CD4-positive, alpha-beta T cell treated with Interleukin-12 subunit alpha and Interleukin-12 subunit beta, for 1 hour (primary cell): ENCODE measurements at regions not wholly inside any gene's neighbourhood (a gene's known extent, or its start where the extent isn't known, plus 50 kb on each side); places are given as distances from the start of the nearest gene placed in this dataset.

Experiments
- DNase-seq: peaks from one replicate; pipeline ENCODE4 v3.0.0-alpha.2; 2020

DNA sequence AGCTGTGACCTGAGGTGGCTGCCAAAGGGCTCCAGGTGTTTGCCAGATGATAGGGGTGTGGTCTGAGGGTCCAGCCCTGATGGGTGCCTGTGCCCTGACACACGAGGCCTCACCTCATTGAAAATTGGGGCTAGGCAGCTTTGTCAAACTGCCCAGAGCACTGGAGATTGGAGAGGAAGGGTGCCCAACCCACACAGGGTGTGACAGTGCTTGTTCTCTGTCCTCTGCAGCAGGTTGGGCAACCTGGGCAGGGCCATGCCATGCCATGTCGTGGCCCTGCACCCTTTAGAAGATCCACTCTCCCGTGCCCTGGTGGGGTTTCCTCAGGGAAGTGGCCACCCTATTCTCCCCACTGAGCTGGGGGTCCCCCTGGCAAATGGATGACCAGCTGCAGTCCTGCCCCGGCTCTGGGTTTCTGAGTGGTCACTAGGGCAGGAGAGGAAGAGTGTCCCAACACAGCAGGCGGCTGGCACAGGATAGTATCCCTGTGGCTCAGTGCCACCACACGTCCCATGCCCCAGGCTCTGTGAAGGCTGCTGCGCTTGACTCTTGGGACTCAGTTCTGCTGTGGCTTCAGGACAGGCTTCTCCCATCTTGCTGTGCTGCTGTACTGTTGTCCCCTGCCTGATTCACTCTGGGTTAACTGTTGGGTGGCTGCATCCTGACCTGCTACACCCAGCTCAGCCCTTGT, 100.8 kb upstream of the PITX1 start:
- no peak for DNase-seq

DNA sequence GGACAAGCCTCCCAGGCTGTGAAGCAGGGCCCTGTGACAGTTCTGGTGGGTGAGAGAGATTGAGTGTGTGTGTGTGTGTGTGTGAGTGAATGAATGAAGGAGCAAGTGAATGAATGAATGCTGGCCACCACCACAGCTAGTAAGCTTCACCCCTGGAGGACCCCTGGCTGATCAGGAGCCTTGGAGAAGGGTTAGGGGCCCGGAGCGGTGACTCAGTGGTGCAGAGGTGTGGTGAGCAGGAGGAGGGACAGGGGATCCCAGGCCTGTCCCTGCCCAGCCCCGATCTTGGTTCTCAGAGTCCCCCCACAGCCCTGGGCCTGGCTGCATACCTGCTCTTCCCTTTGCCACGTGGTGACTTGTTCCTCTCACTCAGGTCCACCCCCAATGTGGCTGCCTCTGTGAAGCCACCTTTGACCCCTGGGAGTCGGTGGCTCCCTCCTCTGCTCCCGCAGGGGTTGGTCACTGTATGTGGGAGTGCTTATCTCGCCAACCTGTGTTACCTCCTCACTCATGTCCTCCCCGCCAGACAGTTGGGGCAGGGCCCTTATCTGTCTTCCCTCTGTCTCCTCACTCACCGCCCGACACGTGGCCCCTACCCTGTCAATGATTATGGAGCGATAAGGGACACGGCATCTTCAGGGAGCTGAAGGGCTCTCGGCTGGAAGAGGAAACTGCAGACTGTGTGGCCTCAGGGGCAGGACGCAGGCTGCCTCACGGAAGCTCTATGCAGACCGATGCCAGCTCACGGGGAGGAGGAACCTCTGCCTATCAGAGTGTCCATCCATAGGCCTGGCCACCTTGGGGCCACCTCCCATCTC, 99.9 kb upstream of the PITX1 start:
- no peak for DNase-seq

DNA sequence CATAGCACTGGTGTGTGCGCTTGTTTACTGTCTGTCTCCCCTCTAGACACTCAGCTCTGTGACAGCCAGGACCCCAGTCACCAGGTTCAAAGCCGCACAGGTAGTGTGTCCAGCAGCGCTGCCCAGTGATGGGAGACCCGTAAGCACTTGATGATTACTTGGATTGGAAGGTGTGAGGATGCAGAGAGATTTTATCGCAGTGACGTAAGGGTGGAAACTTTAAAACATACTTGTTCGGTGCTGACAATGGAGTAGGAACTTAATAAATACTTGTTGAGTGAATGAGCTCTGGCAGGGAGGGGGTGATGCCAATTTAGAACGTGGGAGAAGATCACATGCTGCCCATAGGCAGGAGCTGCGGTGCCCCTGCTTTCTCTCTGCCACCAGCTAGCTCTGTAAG, 99.2 kb upstream of the PITX1 start:
- DNase-seq, result no peak

DNA sequence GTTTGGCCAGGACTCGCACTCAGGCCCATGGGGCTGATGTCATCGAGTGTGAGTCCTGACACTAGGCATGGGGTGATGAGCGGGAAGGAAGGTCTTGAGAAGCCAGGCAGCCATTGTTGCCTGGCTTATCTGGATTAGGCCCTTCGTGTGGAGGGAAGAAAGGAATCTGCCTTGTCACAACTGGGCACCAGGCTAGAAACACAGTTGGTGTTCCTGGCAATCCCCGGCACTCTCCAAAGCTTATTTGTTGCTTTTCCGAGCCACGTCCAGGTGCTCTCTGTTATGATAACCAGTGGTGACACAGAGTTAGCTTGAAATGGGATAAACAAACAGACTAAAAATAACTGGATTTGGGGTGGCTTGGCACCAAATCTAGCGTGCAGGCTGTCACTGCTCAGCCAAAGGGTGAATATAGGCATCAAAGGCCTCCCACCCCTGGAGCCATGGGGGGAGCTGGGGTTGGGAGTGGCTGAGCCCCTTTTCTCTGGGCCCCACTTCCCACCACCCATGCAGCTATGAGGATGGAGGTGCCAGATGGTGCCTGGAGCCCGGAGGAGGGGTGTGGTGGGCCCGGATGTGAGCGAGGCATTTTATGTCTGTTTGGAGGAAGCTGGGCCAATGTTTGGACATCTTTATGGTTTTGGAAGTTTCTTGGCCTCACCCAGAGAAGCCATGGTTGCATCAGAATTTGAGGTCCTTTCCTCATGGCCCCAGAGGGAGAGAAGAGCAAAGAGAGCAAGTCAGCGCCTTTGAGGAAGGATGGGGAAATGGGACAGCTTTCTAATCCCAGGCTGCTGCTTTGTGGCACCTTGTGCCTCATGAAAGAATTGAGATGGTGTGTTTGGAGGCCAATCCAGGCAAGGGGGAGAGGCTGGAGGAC, 98.0 kb upstream of the PITX1 start:
- no peak for DNase-seq

DNA sequence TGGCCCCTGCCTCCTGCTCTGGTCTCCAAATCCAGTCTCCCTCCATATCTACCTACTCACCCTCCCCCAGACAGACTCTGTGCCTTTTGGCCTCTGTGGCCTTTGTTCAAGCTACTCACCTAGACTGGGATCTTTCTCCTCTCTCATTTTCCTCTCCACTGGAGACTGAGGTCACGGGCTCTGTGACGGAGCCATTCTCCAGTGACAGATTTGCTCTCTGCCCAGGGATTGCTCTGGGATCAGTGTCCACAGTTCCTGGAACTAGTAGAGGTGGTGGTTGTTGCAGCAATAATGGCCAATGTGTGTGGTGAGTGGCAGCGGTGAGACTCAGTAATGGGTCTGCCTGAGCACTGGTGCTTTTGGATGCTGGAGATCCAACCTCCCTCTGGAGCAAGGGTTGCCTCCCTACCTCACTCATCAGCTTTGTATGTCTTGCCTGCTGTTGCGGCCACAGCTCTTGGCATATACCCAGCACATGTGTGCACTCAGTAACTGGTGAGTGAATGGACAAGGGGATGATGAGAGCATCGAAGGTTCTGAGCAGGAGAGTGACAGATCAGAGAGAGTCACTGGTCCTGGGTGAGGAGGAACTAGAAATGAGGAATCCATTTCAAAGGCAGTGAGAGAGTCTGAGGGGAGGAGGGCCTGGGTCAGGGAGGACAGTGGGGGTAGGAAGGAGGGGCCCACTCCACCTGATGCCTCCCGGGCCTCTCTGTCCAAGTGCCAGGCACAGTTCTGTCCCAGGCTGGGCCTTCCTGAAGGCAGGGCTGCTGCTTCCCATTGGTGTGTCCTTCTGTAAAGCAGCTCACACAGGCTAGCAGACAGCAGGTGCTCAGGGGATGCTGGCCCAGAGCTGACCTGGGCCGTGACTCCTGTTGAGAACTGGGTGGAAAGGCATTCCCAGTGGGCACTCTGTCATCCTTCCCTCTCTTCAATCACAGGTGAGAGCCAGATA, 96.5 kb upstream of the PITX1 start:
- DNase-seq, result no peak

DNA sequence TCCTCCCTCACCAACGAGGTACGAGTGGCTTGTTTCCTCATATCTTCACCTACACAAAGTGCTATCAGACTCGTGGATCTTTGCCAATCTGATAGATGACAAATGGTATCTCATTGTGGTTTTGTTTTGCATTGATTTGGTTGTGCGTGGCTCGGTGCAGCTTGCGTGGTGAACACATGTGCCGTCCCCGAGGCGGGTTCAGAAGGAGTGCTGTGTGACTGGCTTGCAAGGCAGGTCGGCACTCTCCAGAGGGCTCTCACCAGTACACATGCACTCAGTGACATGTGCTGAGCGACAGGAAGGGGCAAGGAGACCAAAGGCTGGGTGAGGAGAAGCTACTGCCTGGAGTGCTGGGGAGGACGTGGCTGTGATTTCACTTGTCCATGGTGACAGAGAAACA, 95.3 kb upstream of the PITX1 start:
- DNase-seq, result no peak

DNA sequence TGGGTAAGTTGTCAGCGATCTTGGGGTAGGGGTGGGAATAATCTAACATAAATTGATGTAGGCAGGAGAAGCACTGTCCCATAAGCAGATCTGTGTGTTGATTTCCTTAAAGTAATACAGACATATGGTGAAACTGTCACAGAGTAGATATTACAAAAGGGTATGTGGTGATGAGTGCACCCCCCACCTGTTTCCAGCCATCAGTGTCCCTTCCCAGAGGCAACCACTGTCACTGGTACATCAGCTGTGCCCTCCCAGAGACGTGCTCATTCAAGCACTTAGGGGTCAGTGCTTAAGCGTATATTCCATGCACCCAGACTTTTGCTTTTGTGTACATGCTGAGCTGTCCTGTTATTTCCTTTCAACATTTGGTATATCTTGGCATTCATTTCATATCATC, 94.3 kb upstream of the PITX1 start:
- no peak for DNase-seq

DNA sequence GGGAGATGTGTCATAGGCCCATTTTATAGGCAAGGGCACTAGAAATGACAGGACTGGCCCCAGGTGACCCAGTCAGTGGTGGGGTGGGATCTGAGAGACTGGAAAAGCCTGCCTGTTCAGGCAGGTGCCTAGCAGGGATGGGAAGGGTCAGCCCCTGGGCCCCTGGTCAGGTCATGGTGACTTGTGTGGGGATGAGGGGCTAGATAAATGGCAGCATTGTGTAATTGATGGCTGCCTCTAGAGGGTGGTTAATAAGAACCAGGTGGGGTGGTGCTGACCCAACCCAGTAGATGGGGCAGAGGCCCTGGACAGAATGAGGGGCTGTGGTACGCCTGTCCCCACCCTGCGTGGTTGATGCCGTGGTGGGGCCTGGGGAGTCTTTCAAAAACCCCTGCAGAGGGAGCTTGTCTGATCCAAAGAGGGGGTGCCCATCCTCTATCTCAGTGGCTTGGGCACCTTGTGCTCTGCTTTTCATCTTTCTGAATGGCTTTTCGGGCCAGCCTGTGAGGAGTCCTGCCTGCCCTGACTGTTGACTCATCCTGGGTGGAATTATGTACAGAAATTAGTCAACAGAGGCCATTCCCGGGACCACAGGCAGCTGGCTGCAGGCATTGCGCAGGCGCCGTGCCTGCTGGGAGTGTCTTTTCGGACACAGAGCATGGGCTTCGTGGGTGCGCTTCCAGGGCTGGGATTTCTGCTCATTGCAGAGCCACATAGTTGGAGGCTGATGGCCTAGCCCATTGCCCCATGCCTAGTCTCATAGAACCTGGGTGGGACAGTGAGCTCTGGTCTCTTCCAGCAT, 93.6 kb upstream of the PITX1 start:
- no peak for DNase-seq

DNA sequence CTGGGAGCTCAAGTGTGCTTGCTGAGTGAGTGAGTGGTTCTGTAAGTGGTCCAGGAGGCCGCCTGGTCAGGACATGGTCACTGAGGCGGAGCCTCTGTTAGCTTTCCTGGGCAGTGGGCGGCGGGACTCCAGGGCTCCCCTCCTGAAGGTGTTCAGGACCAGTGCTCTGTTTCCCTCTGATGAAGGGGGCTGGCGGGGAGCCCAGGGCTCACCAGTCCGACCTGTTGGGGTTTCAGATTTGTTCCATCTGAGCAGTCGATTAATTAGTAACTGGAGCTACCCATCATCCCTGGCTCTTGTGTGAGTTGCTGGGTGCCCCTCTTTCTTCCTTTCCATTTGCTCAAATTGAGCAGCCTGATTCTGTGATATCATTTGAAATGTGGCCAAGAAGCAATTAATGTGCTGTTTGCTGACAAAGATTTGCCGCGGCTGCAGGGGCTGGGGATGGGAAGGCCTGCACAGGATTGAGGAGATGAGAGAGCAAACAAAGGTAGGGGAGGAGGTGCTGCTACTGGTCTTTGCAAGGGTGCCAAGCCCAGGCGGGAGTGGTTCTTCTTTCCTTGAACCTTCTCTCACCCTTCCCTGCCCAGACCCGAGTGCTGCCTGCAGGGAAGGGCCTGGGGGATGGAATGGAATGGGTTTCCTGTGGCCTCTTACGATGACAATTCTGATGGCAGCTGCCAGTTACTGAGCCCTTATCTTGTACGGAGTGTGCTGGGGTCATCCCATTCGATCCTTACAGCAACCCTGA, 92.8 kb upstream of the PITX1 start:
- DNase-seq, result no peak

DNA sequence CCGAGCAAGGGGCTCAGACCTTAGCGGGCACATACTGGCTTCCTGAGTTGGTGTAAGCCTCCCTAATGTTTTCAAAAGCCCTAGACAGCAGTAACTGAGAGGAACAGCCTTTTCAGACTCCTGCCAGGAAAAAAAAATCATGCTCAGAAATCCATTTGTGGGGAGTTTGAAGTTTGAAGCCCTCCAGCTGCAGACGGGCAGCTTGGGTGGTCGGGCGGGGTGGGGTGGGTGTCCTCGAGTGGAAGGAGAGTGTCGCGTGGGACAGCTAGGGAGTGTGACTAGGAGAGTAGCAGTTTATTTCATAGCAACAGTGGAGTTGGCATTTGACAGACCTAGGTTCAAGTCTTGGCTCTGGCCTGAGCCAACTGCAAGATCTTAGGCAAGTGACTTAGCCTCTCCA, 90.7 kb upstream of the PITX1 start:
- DNase-seq, result no peak

DNA sequence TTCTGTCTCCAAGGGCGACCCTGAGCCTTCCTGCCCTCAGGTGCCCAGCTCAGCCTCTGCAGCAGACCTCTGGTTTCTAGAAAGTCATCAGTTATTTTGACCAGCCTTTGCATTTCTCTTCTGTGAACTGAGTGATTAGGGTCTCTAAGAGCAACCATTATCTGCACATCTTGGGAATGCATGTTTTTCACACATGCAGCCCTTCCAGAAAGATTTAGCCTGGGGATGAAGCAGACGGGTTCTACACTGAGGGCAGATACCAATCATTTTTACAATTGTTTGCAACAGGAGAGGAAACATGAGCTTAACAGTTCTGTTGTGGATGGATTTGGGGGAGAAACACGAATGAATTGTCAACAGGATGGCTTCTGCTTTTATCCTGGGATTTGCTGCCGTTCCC, 90.1 kb upstream of the PITX1 start:
- DNase-seq, result no peak

DNA sequence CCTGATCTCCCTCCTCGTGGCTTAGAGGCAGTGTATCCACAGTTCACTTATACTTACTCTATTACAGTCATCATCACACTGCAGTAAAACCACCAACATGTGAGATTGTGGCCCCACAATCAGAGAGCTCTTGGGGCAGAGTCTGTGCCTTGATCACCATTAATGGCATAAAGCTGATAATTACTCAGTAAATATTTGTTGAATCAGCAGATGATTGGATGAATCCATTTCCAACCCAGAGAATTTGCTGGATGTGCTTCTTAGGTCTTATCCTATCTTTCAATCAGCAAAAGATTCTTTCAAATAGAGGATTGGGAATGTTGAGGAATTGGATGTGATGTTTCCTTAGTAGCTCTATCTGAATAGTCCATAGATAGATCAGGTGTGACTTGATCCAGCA, 88.8 kb upstream of the PITX1 start:
- DNase-seq, result no peak

DNA sequence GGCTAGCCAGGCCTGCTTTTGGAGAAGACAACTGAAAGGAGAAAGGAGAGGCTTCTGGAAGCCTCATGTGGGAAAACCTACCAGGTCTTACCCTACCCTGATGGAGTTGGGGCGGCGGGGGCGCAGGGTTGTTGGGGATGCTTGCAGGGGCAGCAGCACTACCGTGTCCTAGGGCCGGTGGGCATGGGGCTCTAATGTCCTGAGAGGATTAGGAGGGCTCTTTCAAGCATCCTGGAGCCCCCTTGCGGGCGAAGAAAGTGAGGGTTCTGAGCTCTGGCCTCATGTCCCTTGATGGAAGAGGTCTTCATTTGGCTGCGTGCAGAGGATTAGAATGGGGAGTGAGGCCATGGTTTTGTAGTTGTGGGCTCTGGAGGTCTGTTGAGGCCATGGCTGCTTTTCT, 86.9 kb upstream of the PITX1 start:
- no peak for DNase-seq

DNA sequence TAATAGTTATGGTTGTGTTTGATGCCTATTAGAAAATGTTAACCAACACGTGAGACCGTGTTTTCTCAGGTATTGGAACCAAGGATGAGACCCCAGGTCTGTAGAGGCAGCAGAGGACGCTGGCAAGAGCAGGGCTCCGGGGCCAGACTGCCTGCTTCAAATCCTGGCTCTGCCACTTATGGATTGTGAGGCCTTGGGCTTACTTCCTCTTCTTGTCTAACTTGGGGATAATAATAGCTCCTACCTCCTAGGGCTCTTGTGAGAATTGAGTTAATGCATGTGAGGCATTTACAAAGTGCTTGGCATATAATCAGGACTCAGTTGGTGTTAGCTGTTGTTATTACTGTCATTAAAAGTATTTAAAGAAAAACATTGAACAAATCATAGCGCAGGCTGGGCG, 85.5 kb upstream of the PITX1 start:
- DNase-seq, result no peak

DNA sequence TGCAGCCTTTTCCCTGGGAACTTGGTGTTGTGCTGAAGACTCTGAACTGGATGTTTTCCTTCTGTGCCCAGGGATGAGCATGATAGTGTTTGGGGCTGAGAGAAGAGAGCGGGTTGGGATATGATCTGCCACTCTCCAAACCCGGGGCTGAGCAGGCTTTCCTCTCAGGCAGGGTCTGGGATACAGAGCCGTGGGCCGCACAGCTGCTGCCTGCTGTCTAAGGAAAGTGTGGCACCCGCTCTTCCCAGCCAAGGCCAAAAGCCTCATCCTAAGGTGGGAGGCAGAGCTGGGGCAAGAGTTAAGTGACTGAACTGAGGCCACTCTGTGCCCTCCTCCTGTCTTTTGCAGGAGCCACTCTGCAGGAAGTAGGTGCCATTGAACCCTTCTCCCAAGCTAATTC, 83.6 kb upstream of the PITX1 start:
- DNase-seq, result no peak

DNA sequence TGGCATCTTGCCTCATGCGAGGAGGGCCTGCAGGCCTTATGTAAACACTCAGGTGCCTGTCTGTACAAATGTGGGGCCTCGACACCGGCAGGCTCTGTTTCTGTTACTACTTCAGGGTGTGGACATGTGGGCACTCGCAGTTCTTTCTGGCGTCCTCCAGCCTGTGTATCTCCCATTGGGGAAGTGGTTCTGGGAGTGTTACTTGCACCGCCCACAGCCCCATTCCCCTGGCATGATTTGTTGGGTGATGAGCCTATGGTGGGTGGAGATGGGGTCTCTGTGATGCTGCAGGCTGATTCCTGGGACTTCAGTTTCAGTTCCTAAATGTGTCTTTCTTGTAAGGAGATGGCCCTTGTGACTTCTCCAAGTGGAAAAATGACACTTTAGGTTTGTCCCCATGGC, 82.1 kb upstream of the PITX1 start:
- DNase-seq, result no peak

DNA sequence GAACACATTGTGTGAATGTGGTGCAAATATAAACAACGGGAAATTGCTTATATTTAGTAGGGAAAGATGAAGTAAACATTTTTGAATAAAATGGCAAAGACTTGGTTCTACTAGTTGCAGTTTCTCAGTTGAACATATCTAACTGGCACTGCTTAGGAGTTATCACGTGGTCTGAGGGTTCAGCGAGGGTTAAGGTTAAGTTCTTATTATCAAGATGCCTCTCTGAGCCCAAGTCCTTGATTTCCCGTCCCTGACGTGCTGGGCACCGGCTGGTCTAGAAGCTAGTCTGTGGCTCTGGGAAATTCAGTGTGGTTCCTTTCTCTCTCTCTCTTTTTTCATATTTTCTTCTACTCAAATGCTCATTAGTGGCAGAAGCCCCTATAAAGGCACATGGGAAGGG, 81.6 kb upstream of the PITX1 start:
- no peak for DNase-seq

DNA sequence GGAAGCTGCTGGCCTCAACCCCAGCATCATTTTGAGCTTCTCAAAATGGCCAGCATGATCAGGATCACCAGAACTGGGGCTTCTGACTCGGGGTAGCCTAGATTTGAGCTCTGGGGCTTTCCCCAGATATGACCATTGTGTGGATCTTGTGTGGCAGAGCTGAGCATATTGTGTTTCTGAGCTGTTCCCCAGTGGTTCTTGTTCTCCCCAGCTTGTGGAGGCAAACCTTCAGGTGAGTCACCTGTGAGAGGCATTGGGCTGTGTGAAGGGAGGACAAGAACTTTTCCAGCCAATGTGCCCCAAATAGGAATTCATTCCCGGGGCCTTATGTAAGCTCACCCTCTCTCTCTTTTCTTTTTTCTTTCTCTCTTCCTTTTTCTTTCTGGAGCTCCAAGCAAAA, 80.7 kb upstream of the PITX1 start:
- DNase-seq, result no peak

DNA sequence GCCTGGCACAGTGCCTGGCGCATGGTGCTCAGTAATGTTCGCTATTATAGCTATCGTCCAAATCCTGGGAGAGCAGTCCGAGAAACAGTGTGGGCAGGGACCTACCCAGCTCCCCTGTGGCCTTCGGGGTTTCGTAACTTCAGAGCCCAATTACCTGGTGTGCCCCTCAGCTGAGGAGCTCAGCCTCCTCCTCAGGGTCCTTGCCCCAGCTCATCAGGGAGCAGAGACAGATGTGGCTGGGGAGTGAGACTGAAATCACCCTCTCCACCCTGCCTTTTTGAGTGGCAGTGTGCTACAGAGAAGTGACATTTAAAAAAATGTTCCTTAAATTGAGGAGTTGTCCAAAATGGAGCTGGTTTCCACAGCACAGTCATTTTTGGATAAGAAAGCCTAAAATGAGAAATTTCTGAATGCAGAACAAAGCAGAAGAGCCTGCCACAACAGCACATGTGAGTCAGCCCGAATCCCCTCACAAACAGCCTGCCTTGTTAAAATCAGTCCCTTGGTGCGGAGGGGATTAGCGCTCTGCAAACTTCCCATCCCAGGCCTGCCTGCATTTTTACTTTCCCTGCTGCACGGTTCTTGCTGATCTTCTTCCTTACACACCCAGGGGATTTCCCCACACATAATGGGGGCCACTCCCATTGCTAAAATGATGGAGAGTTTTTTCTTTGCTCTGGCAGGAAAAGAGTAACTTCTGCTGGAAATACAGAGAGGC, 78.1 kb upstream of the PITX1 start:
- DNase-seq, result no peak
